ENCODE measurements at regions not wholly inside any gene's neighbourhood (a gene's known extent, or its start where the extent isn't known, plus 50 kb on each side); places are given as distances from the start of the nearest gene placed in this dataset.
"Not testable (repeated sequence)": the region's sequence is repeated elsewhere in the genome, so short reads cannot be mapped to it uniquely, and the experiment has no call there.

DNA sequence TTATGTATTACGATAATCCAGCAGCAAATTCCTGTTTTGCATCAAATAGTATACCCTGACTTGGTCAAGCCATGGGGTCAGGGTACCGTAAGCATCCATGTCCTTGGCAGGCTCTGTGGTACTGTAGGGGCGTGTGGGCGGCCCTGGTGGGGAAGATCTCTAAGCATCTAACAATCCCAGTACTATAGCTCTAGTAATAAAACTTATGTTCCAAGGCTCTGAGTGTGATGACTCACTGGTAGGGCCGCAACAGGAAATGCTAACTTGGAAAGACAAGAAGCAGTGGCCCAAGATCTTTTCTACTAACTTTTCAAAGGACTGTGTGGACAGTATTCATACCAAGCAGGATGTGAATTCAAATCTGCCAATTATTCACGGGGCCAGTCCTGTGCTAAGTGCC lies 63.8 kb downstream of the CLEC18A start:
- H3K4me1 Mint-ChIP-seq (ENCODE audit: low read depth); H3K27me3 Mint-ChIP-seq; intact Hi-C loops (cut with DNase I, micrococcal nuclease); H3K4me3 Mint-ChIP-seq; POLR2A ChIA-PET; DNase-seq; CTCF ChIA-PET; H3K4me1 ChIP-seq (ENCODE audit: insufficient read depth, low read length); H3K9me3 Mint-ChIP-seq; H3K4me3 ChIP-seq (ENCODE audit: low read length); H3K27ac ChIP-seq (ENCODE audit: low read depth in 1 of 2, low read length in 2 of 2); H3K27me3 ChIP-seq (ENCODE audit: control insufficient read depth in 1 of 2, insufficient read depth in 2 of 2, low read length in 2 of 2); H3K27ac Mint-ChIP-seq; H3K9me3 ChIP-seq (ENCODE audit: control insufficient read depth in 1 of 2, insufficient read depth in 1 of 2, low read length in 2 of 2); ATAC-seq (ENCODE audit: poor library complexity): not testable (repeated sequence)
- peaks cover 67% of the 10 kb centered on the region for H3K36me3 Mint-ChIP-seq (ENCODE audit: low read depth)
- peaks cover 13% of the 10 kb centered on the region for H3K36me3 ChIP-seq (ENCODE audit: insufficient read depth, low read length)

DNA sequence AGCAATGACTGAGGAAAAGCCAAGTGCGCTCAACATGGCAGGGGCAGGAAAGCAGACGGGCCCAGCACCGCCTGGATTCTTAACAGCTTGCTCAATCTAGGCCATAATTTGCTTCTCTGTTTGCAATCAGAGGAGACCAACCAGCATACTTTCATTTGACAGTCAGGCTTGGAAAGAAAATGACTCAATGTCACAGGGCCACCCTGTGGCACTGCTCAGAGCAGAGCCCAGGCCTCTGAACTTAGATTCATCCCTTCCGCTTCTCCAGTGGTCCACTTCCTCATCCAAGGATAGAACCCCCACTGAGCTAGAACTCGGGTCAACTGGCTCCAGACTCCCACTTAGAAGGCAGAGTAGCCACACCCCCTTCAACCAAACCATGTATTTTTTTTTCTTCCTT lies 65.6 kb downstream of the CLEC18A start:
- POLR2A ChIA-PET = interaction anchor here (0.7 kb wide), 1 partner anchor 49 kb away, joined by 3 read pairs; no protein-coding TSS in a partner anchor
- not testable (repeated sequence) for H3K4me1 Mint-ChIP-seq (ENCODE audit: low read depth)

DNA sequence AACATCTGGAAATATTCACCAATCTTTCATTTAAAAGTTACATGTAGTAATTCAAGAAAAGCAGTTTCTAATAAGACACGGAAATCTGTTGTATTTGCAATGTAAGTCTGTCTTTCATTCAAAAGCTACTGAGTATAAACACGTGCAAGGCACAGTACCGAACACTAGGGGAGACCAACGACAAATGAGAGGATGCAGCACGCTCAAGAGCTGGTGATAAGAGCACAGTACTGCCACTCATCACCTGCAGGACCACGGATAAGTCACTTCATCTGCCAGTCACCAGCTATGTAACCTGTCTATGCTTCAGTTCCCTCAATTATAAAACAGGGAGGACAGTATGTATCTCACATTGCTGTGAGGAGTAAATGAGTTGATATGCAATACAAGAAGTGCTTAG lies 67.1 kb downstream of the CLEC18A start:
- DNase-seq (peak; percentile 12 to 82 (median 44)), ATAC-seq (ENCODE audit: poor library complexity) (peak; percentile 100)
- ChIA-PET CTCF (no interaction called here), POLR2A (no interaction called here)
- Mint-ChIP-seq H3K9me3 (no peaks in the 10 kb centered on the region), H3K4me3 (no peak overlapping the region), H3K36me3 (ENCODE audit: low read depth) (peaks cover 64% of the 10 kb centered on the region), H3K27ac (peak overlapping the region; percentile 67), H3K27me3 (no peaks in the 10 kb centered on the region), H3K4me1 (ENCODE audit: low read depth) (no peaks in the 10 kb centered on the region)
- Histone ChIP-seq H3K36me3 (ENCODE audit: insufficient read depth, low read length) (peaks cover 8% of the 10 kb centered on the region), H3K4me1 (ENCODE audit: insufficient read depth, low read length) (no peaks in the 10 kb centered on the region), H3K27me3 (ENCODE audit: control insufficient read depth in 1 of 2, insufficient read depth in 2 of 2, low read length in 2 of 2) (no peaks in the 10 kb centered on the region), H3K9me3 (ENCODE audit: control insufficient read depth in 1 of 2, insufficient read depth in 1 of 2, low read length in 2 of 2) (no peaks in the 10 kb centered on the region), H3K4me3 (ENCODE audit: low read length) (no peak overlapping the region), H3K27ac (ENCODE audit: low read depth in 1 of 2, low read length in 2 of 2) (no peak overlapping the region)
- intact Hi-C loops (cut with DNase I, micrococcal nuclease) = no loop called here
- TF ChIP-seq, protein P1, sequence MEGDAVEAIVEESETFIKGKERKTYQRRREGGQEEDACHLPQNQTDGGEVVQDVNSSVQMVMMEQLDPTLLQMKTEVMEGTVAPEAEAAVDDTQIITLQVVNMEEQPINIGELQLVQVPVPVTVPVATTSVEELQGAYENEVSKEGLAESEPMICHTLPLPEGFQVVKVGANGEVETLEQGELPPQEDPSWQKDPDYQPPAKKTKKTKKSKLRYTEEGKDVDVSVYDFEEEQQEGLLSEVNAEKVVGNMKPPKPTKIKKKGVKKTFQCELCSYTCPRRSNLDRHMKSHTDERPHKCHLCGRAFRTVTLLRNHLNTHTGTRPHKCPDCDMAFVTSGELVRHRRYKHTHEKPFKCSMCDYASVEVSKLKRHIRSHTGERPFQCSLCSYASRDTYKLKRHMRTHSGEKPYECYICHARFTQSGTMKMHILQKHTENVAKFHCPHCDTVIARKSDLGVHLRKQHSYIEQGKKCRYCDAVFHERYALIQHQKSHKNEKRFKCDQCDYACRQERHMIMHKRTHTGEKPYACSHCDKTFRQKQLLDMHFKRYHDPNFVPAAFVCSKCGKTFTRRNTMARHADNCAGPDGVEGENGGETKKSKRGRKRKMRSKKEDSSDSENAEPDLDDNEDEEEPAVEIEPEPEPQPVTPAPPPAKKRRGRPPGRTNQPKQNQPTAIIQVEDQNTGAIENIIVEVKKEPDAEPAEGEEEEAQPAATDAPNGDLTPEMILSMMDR (IDR thresholded peaks at IDR 0.05) = peak; percentile 45

More for the DNA sequence above, 65.6 kb downstream of the CLEC18A start:
- H3K4me3 ChIP-seq (ENCODE audit: low read length); intact Hi-C loops (cut with DNase I, micrococcal nuclease); H3K27ac ChIP-seq (ENCODE audit: low read depth in 1 of 2, low read length in 2 of 2); H3K9me3 Mint-ChIP-seq; ATAC-seq (ENCODE audit: poor library complexity); H3K4me3 Mint-ChIP-seq; DNase-seq; H3K9me3 ChIP-seq (ENCODE audit: control insufficient read depth in 1 of 2, insufficient read depth in 1 of 2, low read length in 2 of 2); H3K27ac Mint-ChIP-seq; H3K27me3 ChIP-seq (ENCODE audit: control insufficient read depth in 1 of 2, insufficient read depth in 2 of 2, low read length in 2 of 2); H3K4me1 ChIP-seq (ENCODE audit: insufficient read depth, low read length); H3K27me3 Mint-ChIP-seq; CTCF ChIA-PET: not testable (repeated sequence)
- peaks cover 11% of the 10 kb centered on the region for H3K36me3 ChIP-seq (ENCODE audit: insufficient read depth, low read length)
- peaks cover 75% of the 10 kb centered on the region for H3K36me3 Mint-ChIP-seq (ENCODE audit: low read depth)

DNA sequence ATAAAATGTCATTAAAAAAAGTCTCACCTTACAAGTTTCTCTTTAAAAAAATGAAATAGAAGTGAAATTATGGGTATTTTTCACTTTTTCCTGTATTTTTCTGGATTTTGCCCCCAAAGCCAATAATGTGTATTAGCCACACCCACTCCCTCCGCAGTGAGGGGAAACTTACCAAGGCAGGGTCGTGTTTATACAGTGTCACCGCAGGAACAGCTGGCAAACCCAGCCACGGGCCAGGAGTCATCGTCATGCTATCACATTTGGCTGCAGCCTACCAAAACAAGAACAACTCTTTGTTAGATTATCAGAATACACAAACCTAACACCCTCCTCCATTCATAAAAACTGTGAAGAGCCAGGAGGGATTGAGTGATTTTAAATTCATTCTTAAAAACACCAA lies 72.1 kb downstream of the CLEC18A start:
- H3K4me3 ChIP-seq (ENCODE audit: low read length); H3K4me3 Mint-ChIP-seq; intact Hi-C loops (cut with DNase I, micrococcal nuclease); H3K27me3 ChIP-seq (ENCODE audit: control insufficient read depth in 1 of 2, insufficient read depth in 2 of 2, low read length in 2 of 2); POLR2A ChIA-PET; H3K36me3 ChIP-seq (ENCODE audit: insufficient read depth, low read length); H3K27ac ChIP-seq (ENCODE audit: low read depth in 1 of 2, low read length in 2 of 2); H3K9me3 Mint-ChIP-seq; H3K9me3 ChIP-seq (ENCODE audit: control insufficient read depth in 1 of 2, insufficient read depth in 1 of 2, low read length in 2 of 2); ATAC-seq (ENCODE audit: poor library complexity); CTCF ChIA-PET; H3K27me3 Mint-ChIP-seq; H3K27ac Mint-ChIP-seq; DNase-seq: not testable (repeated sequence)
- H3K4me1 ChIP-seq (ENCODE audit: insufficient read depth, low read length) = peaks cover 21% of the 10 kb centered on the region
- H3K4me1 Mint-ChIP-seq (ENCODE audit: low read depth) = peaks cover 20% of the 10 kb centered on the region
- peaks cover 51% of the 10 kb centered on the region for H3K36me3 Mint-ChIP-seq (ENCODE audit: low read depth)

DNA sequence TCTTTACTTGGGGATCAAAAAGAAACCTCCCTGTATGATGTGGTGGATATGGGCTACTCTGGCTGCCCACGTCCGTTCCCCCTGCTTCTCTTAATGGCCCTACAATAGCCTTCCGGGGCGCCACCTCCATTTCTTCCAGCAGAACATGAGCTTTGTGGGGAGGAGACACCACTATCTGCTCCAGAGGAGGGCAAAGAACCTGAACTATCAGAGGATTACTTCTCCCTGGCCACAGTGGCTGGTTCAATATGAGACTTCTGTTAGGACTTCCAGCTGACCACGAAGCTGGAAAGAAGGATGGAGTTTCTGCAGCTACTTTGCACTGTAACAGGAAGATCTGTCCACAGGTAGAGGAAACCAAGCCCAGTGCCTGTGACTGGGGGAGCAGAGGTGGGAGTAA lies 72.8 kb downstream of the CLEC18A start:
- Mint-ChIP-seq H3K36me3 (ENCODE audit: low read depth) (peaks cover 49% of the 10 kb centered on the region), H3K27ac (peak overlapping the region; percentile 61), H3K4me1 (ENCODE audit: low read depth) (peaks cover 22% of the 10 kb centered on the region)
- H3K27ac ChIP-seq (ENCODE audit: low read depth in 1 of 2, low read length in 2 of 2); CTCF ChIA-PET; H3K9me3 Mint-ChIP-seq; H3K27me3 Mint-ChIP-seq; H3K4me3 ChIP-seq (ENCODE audit: low read length); H3K9me3 ChIP-seq (ENCODE audit: control insufficient read depth in 1 of 2, insufficient read depth in 1 of 2, low read length in 2 of 2); intact Hi-C loops (cut with DNase I, micrococcal nuclease); POLR2A ChIA-PET; DNase-seq; ATAC-seq (ENCODE audit: poor library complexity); H3K27me3 ChIP-seq (ENCODE audit: control insufficient read depth in 1 of 2, insufficient read depth in 2 of 2, low read length in 2 of 2); H3K4me3 Mint-ChIP-seq; H3K36me3 ChIP-seq (ENCODE audit: insufficient read depth, low read length): not testable (repeated sequence)
- H3K4me1 ChIP-seq (ENCODE audit: insufficient read depth, low read length) = peaks cover 21% of the 10 kb centered on the region

DNA sequence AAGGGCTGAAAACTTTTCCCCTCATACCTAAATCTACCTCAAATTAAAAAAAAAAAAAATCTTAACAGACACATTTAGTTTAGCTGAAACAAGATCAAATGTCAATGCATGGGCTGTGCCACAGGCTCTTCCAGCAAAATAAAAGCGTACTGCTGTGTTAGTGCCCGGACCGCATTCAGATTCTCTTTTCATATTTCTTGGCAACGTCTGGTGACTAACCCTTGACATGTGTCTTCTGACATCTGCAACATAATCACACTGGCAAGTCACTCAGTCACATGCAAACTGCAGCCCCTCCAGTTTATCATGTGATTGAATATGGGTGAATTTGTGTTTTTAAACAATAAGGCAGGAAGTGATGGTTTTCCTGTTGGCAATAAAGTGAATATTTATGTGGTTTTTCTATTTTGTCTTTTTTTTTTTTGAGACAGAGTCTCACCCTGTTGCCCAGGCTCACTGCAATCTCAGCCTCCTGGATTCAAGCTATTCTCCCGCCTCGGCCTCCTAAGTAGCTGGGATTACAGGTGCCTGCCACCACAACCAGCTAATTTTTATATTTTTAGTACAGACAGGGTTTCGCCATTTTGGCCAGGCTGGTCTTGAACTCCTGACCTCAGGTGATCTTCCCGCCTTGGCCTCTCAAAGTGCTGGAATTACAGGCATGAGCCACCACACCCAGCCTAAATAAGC lies 75.2 kb downstream of the CLEC18A start:
- H3K4me1 Mint-ChIP-seq (ENCODE audit: low read depth) = peaks cover 22% of the 10 kb centered on the region
- H3K4me3 Mint-ChIP-seq = peak overlapping the region; percentile 64

More for the DNA sequence above, 75.2 kb downstream of the CLEC18A start:
- peaks cover 63% of the 10 kb centered on the region for H3K36me3 Mint-ChIP-seq (ENCODE audit: low read depth)
- intact Hi-C loops (cut with DNase I, micrococcal nuclease) = loop anchor here in 1 of 2 experiments (1.0 kb wide), 1 partner anchor 39 kb away; no protein-coding TSS in a partner anchor
- Histone ChIP-seq H3K27ac (ENCODE audit: low read depth in 1 of 2, low read length in 2 of 2) (peak overlapping the region in 1 of 2 donors; percentile 17), H3K4me1 (ENCODE audit: insufficient read depth, low read length) (peaks cover 21% of the 10 kb centered on the region)
- POLR2A ChIA-PET; H3K36me3 ChIP-seq (ENCODE audit: insufficient read depth, low read length); H3K27me3 ChIP-seq (ENCODE audit: control insufficient read depth in 1 of 2, insufficient read depth in 2 of 2, low read length in 2 of 2); H3K27me3 Mint-ChIP-seq; CTCF ChIA-PET; H3K9me3 Mint-ChIP-seq; H3K4me3 ChIP-seq (ENCODE audit: low read length); H3K9me3 ChIP-seq (ENCODE audit: control insufficient read depth in 1 of 2, insufficient read depth in 1 of 2, low read length in 2 of 2): not testable (repeated sequence)
- peak overlapping the region; percentile 89 for H3K27ac Mint-ChIP-seq
- ATAC-seq (ENCODE audit: poor library complexity) = peak; percentile 95
- DNase-seq = peak; percentile 24 to 88 (median 46)

Measured in CD4-positive, alpha-beta T cell (primary cell).